GM19452 (cell line): ENCODE measurements at regions not wholly inside any gene's neighbourhood (a gene's known extent, or its start where the extent isn't known, plus 50 kb on each side); places are given as distances from the start of the nearest gene placed in this dataset.
A peak's percentile ranks its signal among the peaks of the same experiment; 100 is the strongest.

Source experiments
- ATAC-seq: cut with Tn5 transposase; IDR thresholded peaks from one replicate; pipeline ENCODE4 v1.9.1; 2021; ENCODE audit not compliant: unreplicated experiment

- no peak for ATAC-seq
Observed at GRCh38 chr6:156526081-156526480, 251.1 kb upstream of the ARID1B start.

GRCh38 chr6:156525541-156525940 lies 251.6 kb upstream of the ARID1B start:
- no peak for ATAC-seq

GRCh38 chr6:156519940-156520339 lies 257.2 kb upstream of the ARID1B start:
- ATAC-seq = no peak

- no peak for ATAC-seq
Observed at GRCh38 chr6:156517088-156517487, 260.1 kb upstream of the ARID1B start.

- no peak for ATAC-seq
Observed at GRCh38 chr6:156515242-156515641, 261.9 kb upstream of the ARID1B start.

- no peak for ATAC-seq
Observed at GRCh38 chr6:156513504-156513903, 263.7 kb upstream of the ARID1B start.

GRCh38 chr6:156511570-156511969 lies 265.6 kb upstream of the ARID1B start:
- no peak for ATAC-seq

- ATAC-seq = no peak
Observed at GRCh38 chr6:156511051-156511450, 266.1 kb upstream of the ARID1B start.

- ATAC-seq = no peak
Observed at GRCh38 chr6:156510242-156510641, 266.9 kb upstream of the ARID1B start.

GRCh38 chr6:156509496-156509895 lies 267.7 kb upstream of the ARID1B start:
- no peak for ATAC-seq

GRCh38 chr6:156508923-156509322 lies 268.3 kb upstream of the ARID1B start:
- ATAC-seq = no peak

GRCh38 chr6:156508126-156508525 lies 269.1 kb upstream of the ARID1B start:
- ATAC-seq = no peak

- ATAC-seq = no peak
Observed at GRCh38 chr6:156507656-156508055, 269.5 kb upstream of the ARID1B start.

- ATAC-seq = no peak
Observed at GRCh38 chr6:156507106-156507505, 270.1 kb upstream of the ARID1B start.

GRCh38 chr6:156502969-156503504 lies 274.1 kb upstream of the ARID1B start:
- no peak for ATAC-seq

- no peak for ATAC-seq
Observed at GRCh38 chr6:156497618-156498017, 279.6 kb upstream of the ARID1B start.

- no peak for ATAC-seq
Observed at GRCh38 chr6:156487877-156488276, 289.3 kb upstream of the ARID1B start.

- ATAC-seq = no peak
Observed at GRCh38 chr6:156485150-156485549, 292.0 kb upstream of the ARID1B start.

- peak; percentile 49 for ATAC-seq
Observed at GRCh38 chr6:156474507-156475120, 302.6 kb upstream of the ARID1B start.

- ATAC-seq = no peak
Observed at GRCh38 chr6:156471000-156471399, 306.2 kb upstream of the ARID1B start.

GRCh38 chr6:156464100-156464878 lies 312.9 kb upstream of the ARID1B start:
- ATAC-seq = no peak

- ATAC-seq = no peak
Observed at GRCh38 chr6:156461647-156462046, 315.5 kb upstream of the ARID1B start.
